ENCODE measurements at regions not wholly inside any gene's neighbourhood (a gene's known extent, or its start where the extent isn't known, plus 50 kb on each side); places are given as distances from the start of the nearest gene placed in this dataset.

GRCh38 chr1:98367426-98367825, 294.1 kb upstream of the SNX7 start:
- H3K27me3 Mint-ChIP-seq = no peaks in the 10 kb centered on the region
- no peak overlapping the region for H3K27ac Mint-ChIP-seq
- no peaks in the 10 kb centered on the region for H3K9me3 Mint-ChIP-seq
- CTCF ChIA-PET = no interaction called here
- H3K4me1 Mint-ChIP-seq = no peaks in the 10 kb centered on the region
- no peak for DNase-seq
- H3K36me3 Mint-ChIP-seq = no peaks in the 10 kb centered on the region
- H3K4me3 Mint-ChIP-seq = no peak overlapping the region

GRCh38 chr1:98366343-98366742, 295.2 kb upstream of the SNX7 start:
- Mint-ChIP-seq H3K4me3 (no peak overlapping the region), H3K4me1 (no peaks in the 10 kb centered on the region), H3K36me3 (no peaks in the 10 kb centered on the region), H3K27me3 (no peaks in the 10 kb centered on the region), H3K9me3 (no peaks in the 10 kb centered on the region), H3K27ac (no peak overlapping the region)
- CTCF ChIA-PET = interaction anchor here (1.1 kb wide), 1 partner anchor 13 kb away, joined by 3 read pairs; no protein-coding TSS in a partner anchor
- no peak for DNase-seq

- Mint-ChIP-seq H3K4me1 (no peaks in the 10 kb centered on the region), H3K9me3 (no peaks in the 10 kb centered on the region), H3K27ac (no peak overlapping the region), H3K36me3 (no peaks in the 10 kb centered on the region), H3K27me3 (no peaks in the 10 kb centered on the region), H3K4me3 (no peak overlapping the region)
- CTCF ChIA-PET = no interaction called here
- DNase-seq = no peak
Measured at GRCh38 chr1:98364544-98364943, 297.0 kb upstream of the SNX7 start.

- H3K4me1 Mint-ChIP-seq = no peaks in the 10 kb centered on the region
- no peaks in the 10 kb centered on the region for H3K9me3 Mint-ChIP-seq
- no peak overlapping the region for H3K4me3 Mint-ChIP-seq
- no peak for DNase-seq
- no peaks in the 10 kb centered on the region for H3K36me3 Mint-ChIP-seq
- no peak overlapping the region for H3K27ac Mint-ChIP-seq
- CTCF ChIA-PET = interaction anchor here (0.7 kb wide), 2 partner anchors 24 to 74 kb away, joined by 3 read pairs; no protein-coding TSS in a partner anchor
- no peaks in the 10 kb centered on the region for H3K27me3 Mint-ChIP-seq
Measured at GRCh38 chr1:98360864-98361263, 300.7 kb upstream of the SNX7 start.

GRCh38 chr1:98355656-98356383, 305.7 kb upstream of the SNX7 start:
- no peak for DNase-seq
- Mint-ChIP-seq H3K9me3 (no peaks in the 10 kb centered on the region), H3K36me3 (no peaks in the 10 kb centered on the region), H3K27me3 (no peaks in the 10 kb centered on the region), H3K27ac (no peak overlapping the region), H3K4me1 (no peaks in the 10 kb centered on the region), H3K4me3 (no peak overlapping the region)
- CTCF ChIA-PET = no interaction called here

- no peaks in the 10 kb centered on the region for H3K4me1 Mint-ChIP-seq
- no peaks in the 10 kb centered on the region for H3K27me3 Mint-ChIP-seq
- no peaks in the 10 kb centered on the region for H3K36me3 Mint-ChIP-seq
- no peak for DNase-seq
- no peak overlapping the region for H3K4me3 Mint-ChIP-seq
- no peaks in the 10 kb centered on the region for H3K9me3 Mint-ChIP-seq
- CTCF ChIA-PET = no interaction called here
- no peak overlapping the region for H3K27ac Mint-ChIP-seq
Measured at GRCh38 chr1:98352378-98352777, 309.1 kb upstream of the SNX7 start.

GRCh38 chr1:98351561-98351960, 310.0 kb upstream of the SNX7 start:
- Mint-ChIP-seq H3K27me3 (no peaks in the 10 kb centered on the region), H3K4me3 (no peak overlapping the region), H3K27ac (no peak overlapping the region), H3K9me3 (no peaks in the 10 kb centered on the region), H3K36me3 (no peaks in the 10 kb centered on the region), H3K4me1 (no peaks in the 10 kb centered on the region)
- CTCF ChIA-PET = no interaction called here
- DNase-seq = no peak

- Mint-ChIP-seq H3K27me3 (no peaks in the 10 kb centered on the region), H3K4me1 (no peaks in the 10 kb centered on the region), H3K36me3 (no peaks in the 10 kb centered on the region), H3K4me3 (no peak overlapping the region), H3K27ac (no peak overlapping the region), H3K9me3 (no peaks in the 10 kb centered on the region)
- DNase-seq = no peak
- CTCF ChIA-PET = no interaction called here
Measured at GRCh38 chr1:98345417-98345816, 316.1 kb upstream of the SNX7 start.

GRCh38 chr1:98344731-98345130, 316.8 kb upstream of the SNX7 start:
- CTCF ChIA-PET = no interaction called here
- Mint-ChIP-seq H3K9me3 (no peaks in the 10 kb centered on the region), H3K27ac (no peak overlapping the region), H3K4me3 (no peak overlapping the region), H3K36me3 (no peaks in the 10 kb centered on the region), H3K4me1 (no peaks in the 10 kb centered on the region), H3K27me3 (no peaks in the 10 kb centered on the region)
- DNase-seq = no peak

GRCh38 chr1:98342566-98342965, 319.0 kb upstream of the SNX7 start:
- no peak overlapping the region for H3K4me3 Mint-ChIP-seq
- H3K27ac Mint-ChIP-seq = no peak overlapping the region
- CTCF ChIA-PET = no interaction called here
- H3K36me3 Mint-ChIP-seq = no peaks in the 10 kb centered on the region
- H3K9me3 Mint-ChIP-seq = no peaks in the 10 kb centered on the region
- no peaks in the 10 kb centered on the region for H3K27me3 Mint-ChIP-seq
- H3K4me1 Mint-ChIP-seq = no peaks in the 10 kb centered on the region
- no peak for DNase-seq

- H3K4me3 Mint-ChIP-seq = no peak overlapping the region
- H3K4me1 Mint-ChIP-seq = no peaks in the 10 kb centered on the region
- no peak for DNase-seq
- no peaks in the 10 kb centered on the region for H3K9me3 Mint-ChIP-seq
- no peaks in the 10 kb centered on the region for H3K36me3 Mint-ChIP-seq
- H3K27me3 Mint-ChIP-seq = no peaks in the 10 kb centered on the region
- CTCF ChIA-PET = no interaction called here
- H3K27ac Mint-ChIP-seq = no peak overlapping the region
Measured at GRCh38 chr1:98340511-98340910, 321.0 kb upstream of the SNX7 start.

GRCh38 chr1:98336472-98337083, 324.9 kb upstream of the SNX7 start:
- CTCF ChIA-PET = no interaction called here
- Mint-ChIP-seq H3K27ac (no peak overlapping the region), H3K36me3 (no peaks in the 10 kb centered on the region), H3K27me3 (no peaks in the 10 kb centered on the region), H3K9me3 (no peaks in the 10 kb centered on the region), H3K4me3 (no peak overlapping the region), H3K4me1 (no peaks in the 10 kb centered on the region)
- no peak for DNase-seq

- no peak overlapping the region for H3K27ac Mint-ChIP-seq
- DNase-seq = no peak
Measured at GRCh38 chr1:98333936-98334335, 327.6 kb upstream of the SNX7 start.

GRCh38 chr1:98333406-98333805, 328.1 kb upstream of the SNX7 start:
- CTCF ChIA-PET = no interaction called here
- Mint-ChIP-seq H3K9me3 (no peaks in the 10 kb centered on the region), H3K36me3 (no peaks in the 10 kb centered on the region), H3K27ac (no peak overlapping the region), H3K27me3 (no peaks in the 10 kb centered on the region), H3K4me3 (no peak overlapping the region), H3K4me1 (no peaks in the 10 kb centered on the region)
- no peak for DNase-seq

More at GRCh38 chr1:98333936-98334335, 327.6 kb upstream of the SNX7 start:
- no peaks in the 10 kb centered on the region for H3K36me3 Mint-ChIP-seq
- no peak overlapping the region for H3K4me3 Mint-ChIP-seq
- CTCF ChIA-PET = no interaction called here
- no peaks in the 10 kb centered on the region for H3K4me1 Mint-ChIP-seq
- no peaks in the 10 kb centered on the region for H3K27me3 Mint-ChIP-seq
- no peaks in the 10 kb centered on the region for H3K9me3 Mint-ChIP-seq

- Mint-ChIP-seq H3K4me1 (no peaks in the 10 kb centered on the region), H3K4me3 (no peak overlapping the region), H3K9me3 (no peaks in the 10 kb centered on the region), H3K27me3 (no peaks in the 10 kb centered on the region), H3K27ac (no peak overlapping the region), H3K36me3 (no peaks in the 10 kb centered on the region)
- CTCF ChIA-PET = no interaction called here
- DNase-seq = no peak
Measured at GRCh38 chr1:98331718-98332311, 329.7 kb upstream of the SNX7 start.
